OCI-LY1 (cell line): ENCODE measurements at regions not wholly inside any gene's neighbourhood (a gene's known extent, or its start where the extent isn't known, plus 50 kb on each side); places are given as distances from the start of the nearest gene placed in this dataset.

Experiments used
- H2AFZ ChIP-seq: fragments of 200-600 bp; sonication (generic), shearing (Covaris generic); 2 replicates; pipeline ENCODE4 v1.6.0; 2014; ENCODE audit warnings: antibody characterized with exemption, mild to moderate bottlenecking, low read length
- H3F3A ChIP-seq: fragments of 200-600 bp; sonication (generic), shearing (Covaris generic); 2 replicates; pipeline ENCODE4 v1.6.0; 2014; ENCODE audit warnings: mild to moderate bottlenecking, antibody characterized with exemption, low read length, moderate library complexity; ENCODE audit not compliant: insufficient read depth
- H3K27ac ChIP-seq: fragments of 200-600 bp; sonication (generic); 2 replicates; pipeline ENCODE4 v1.5.1; 2014; ENCODE audit warnings: low read length, mixed run types, mild to moderate bottlenecking, low read depth; ENCODE audit not compliant: poor library complexity, severe bottlenecking
- H3K27me3 ChIP-seq: fragments of 200-600 bp; sonication (generic); 2 replicates; pipeline ENCODE4 v1.6.0; 2014; ENCODE audit warnings: antibody characterized with exemption, mild to moderate bottlenecking, low read length, moderate library complexity; ENCODE audit not compliant: insufficient read depth
- H3K36me3 ChIP-seq: fragments of 200-600 bp; sonication (generic); 2 replicates; pipeline ENCODE4 v1.6.1; 2014; ENCODE audit warnings: mild to moderate bottlenecking, antibody characterized with exemption, low read length, moderate library complexity, mixed read lengths; ENCODE audit not compliant: insufficient read depth
- H3K4me1 ChIP-seq: fragments of 200-600 bp; sonication (generic); 2 replicates; pipeline ENCODE4 v1.5.1; 2014; ENCODE audit warnings: mild to moderate bottlenecking, low read length, moderate library complexity; ENCODE audit not compliant: insufficient read depth, severe bottlenecking
- H3K4me2 ChIP-seq: fragments of 200-600 bp; sonication (generic), shearing (Covaris generic); 2 replicates; pipeline ENCODE4 v1.6.1; 2014; ENCODE audit warnings: low read length
- H3K4me3 ChIP-seq: fragments of 200-600 bp; sonication (generic); 2 replicates; pipeline ENCODE4 v1.5.1; 2014; ENCODE audit warnings: low read length, low read depth, mild to moderate bottlenecking, mixed read lengths; ENCODE audit not compliant: poor library complexity, severe bottlenecking
- H3K79me2 ChIP-seq: fragments of 200-600 bp; shearing (Covaris generic); 2 replicates; pipeline ENCODE4 v1.6.1; 2016; ENCODE audit warnings: mixed run types, low read length, mixed read lengths; ENCODE audit not compliant: insufficient read depth
- H3K9ac ChIP-seq: fragments of 200-600 bp; sonication (generic), shearing (Covaris generic); 2 replicates; pipeline ENCODE4 v1.6.1; 2014; ENCODE audit warnings: mild to moderate bottlenecking, low read length, mixed read lengths
- H3K9me2 ChIP-seq: fragments of 200-600 bp; sonication (generic), shearing (Covaris generic); 2 replicates; pipeline ENCODE4 v1.6.1; 2014; ENCODE audit warnings: low read depth, mild to moderate bottlenecking, low read length, mixed read lengths
- H3K9me3 ChIP-seq: fragments of 200-600 bp; shearing (Covaris generic); 2 replicates; pipeline ENCODE4 v1.6.1; 2014; ENCODE audit warnings: low read length, mixed read lengths
- H4K20me1 ChIP-seq: fragments of 200-600 bp; sonication (generic), shearing (Covaris generic); 2 replicates; pipeline ENCODE4 v1.6.0; 2016; ENCODE audit warnings: mild to moderate bottlenecking, low read length; ENCODE audit not compliant: insufficient read depth
- EZH2 ChIP-seq: fragments of 200-600 bp; sonication (generic), shearing (Covaris generic); IDR thresholded peaks from 2 replicates; pipeline ENCODE4 v1.8.0; 2017; ENCODE audit warnings: borderline replicate concordance, mixed run types, mild to moderate bottlenecking, antibody characterized with exemption, low read length, moderate library complexity, mixed read lengths
- TF ChIP-seq, protein P1 (sequence below): fragments of 200-600 bp; sonication (generic), shearing (Covaris generic); IDR thresholded peaks from 2 replicates; pipeline ENCODE4 v1.5.1; 2017; ENCODE audit warnings: mild to moderate bottlenecking, antibody characterized with exemption, low read length, moderate library complexity, mixed read lengths

- Histone ChIP-seq H3K4me2 (no peak overlapping the region), H3K4me1 (no peaks in the 10 kb centered on the region), H4K20me1 (no peaks in the 10 kb centered on the region), H3K9ac (no peak overlapping the region), H3K36me3 (no peaks in the 10 kb centered on the region), H3F3A (no peaks in the 10 kb centered on the region), H3K27ac (no peak overlapping the region), H3K79me2 (no peaks in the 10 kb centered on the region), H2AFZ (no peak overlapping the region), H3K4me3 (no peak overlapping the region), H3K9me3 (no peaks in the 10 kb centered on the region), H3K27me3 (no peaks in the 10 kb centered on the region), H3K9me2 (no peaks in the 10 kb centered on the region)
- TF ChIP-seq, protein P1, sequence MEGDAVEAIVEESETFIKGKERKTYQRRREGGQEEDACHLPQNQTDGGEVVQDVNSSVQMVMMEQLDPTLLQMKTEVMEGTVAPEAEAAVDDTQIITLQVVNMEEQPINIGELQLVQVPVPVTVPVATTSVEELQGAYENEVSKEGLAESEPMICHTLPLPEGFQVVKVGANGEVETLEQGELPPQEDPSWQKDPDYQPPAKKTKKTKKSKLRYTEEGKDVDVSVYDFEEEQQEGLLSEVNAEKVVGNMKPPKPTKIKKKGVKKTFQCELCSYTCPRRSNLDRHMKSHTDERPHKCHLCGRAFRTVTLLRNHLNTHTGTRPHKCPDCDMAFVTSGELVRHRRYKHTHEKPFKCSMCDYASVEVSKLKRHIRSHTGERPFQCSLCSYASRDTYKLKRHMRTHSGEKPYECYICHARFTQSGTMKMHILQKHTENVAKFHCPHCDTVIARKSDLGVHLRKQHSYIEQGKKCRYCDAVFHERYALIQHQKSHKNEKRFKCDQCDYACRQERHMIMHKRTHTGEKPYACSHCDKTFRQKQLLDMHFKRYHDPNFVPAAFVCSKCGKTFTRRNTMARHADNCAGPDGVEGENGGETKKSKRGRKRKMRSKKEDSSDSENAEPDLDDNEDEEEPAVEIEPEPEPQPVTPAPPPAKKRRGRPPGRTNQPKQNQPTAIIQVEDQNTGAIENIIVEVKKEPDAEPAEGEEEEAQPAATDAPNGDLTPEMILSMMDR, result no peak
- no peak for TF ChIP-seq EZH2
Observed at GRCh38 chr6:156544046-156544445, 233.1 kb upstream of the ARID1B start.

- Histone ChIP-seq H3K9ac (no peak overlapping the region), H3K9me2 (no peaks in the 10 kb centered on the region), H3K79me2 (no peaks in the 10 kb centered on the region), H2AFZ (no peak overlapping the region), H3K4me3 (no peak overlapping the region), H4K20me1 (no peaks in the 10 kb centered on the region), H3K4me2 (no peak overlapping the region), H3F3A (no peaks in the 10 kb centered on the region), H3K27me3 (no peaks in the 10 kb centered on the region), H3K4me1 (no peaks in the 10 kb centered on the region), H3K27ac (no peak overlapping the region), H3K9me3 (no peaks in the 10 kb centered on the region), H3K36me3 (no peaks in the 10 kb centered on the region)
- TF ChIP-seq, protein P1, result no peak
Observed at GRCh38 chr6:156543431-156543830, 233.7 kb upstream of the ARID1B start.

DNA sequence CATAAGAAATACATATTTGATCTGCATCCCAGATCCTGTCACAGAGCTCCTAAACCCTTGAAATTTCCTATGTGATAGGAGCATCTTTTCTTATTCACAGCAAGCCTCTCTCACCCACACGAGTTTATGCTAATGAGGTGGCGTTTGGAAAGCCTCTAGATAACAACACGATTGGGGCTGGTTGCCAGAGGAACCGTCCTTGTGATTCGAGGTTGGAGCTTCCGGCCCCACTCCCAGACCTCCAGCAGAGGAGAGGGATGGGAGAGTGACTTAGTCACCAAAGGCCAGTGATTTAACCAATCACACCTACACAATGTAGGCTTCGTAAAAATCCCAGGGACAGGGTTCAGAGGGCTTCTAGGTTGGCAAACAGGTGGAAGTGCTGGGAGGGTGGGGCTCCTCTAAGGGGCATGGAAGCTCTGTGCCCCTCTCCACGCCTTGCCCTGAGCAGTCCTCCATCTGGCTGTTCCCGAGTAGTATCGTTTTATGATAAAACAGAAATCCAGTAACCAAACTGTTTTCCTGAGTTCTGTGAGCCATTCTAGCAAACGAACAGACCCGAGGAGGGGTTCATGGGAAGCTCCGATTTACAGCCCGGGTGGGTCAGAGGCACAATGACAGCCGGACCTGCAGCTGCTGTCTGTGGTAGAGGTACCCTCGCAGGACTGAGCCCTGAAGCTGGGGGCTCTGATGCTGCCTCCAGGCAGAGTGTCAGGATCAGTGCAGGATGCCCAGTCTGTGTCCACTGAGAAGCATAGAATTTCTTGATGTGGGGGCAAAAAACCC is 238.1 kb upstream of the ARID1B start:
- no peaks in the 10 kb centered on the region for H3K27me3 ChIP-seq
- no peak overlapping the region for H3K4me2 ChIP-seq
- no peaks in the 10 kb centered on the region for H3K36me3 ChIP-seq

More for the DNA sequence above, 238.1 kb upstream of the ARID1B start:
- H3K9me3 ChIP-seq, result no peaks in the 10 kb centered on the region
- no peak overlapping the region for H2AFZ ChIP-seq
- no peak overlapping the region for H3K4me3 ChIP-seq
- H3K9me2 ChIP-seq, result no peaks in the 10 kb centered on the region
- no peak for TF ChIP-seq EZH2
- TF ChIP-seq, protein P1, result no peak
- H4K20me1 ChIP-seq, result no peaks in the 10 kb centered on the region
- no peak overlapping the region for H3K9ac ChIP-seq
- no peaks in the 10 kb centered on the region for H3K4me1 ChIP-seq
- H3F3A ChIP-seq, result no peaks in the 10 kb centered on the region
- H3K27ac ChIP-seq, result no peak overlapping the region
- no peaks in the 10 kb centered on the region for H3K79me2 ChIP-seq
